Mammary epithelial cell (primary cell): ENCODE measurements at regions not wholly inside any gene's neighbourhood (a gene's known extent, or its start where the extent isn't known, plus 50 kb on each side); places are given as distances from the start of the nearest gene placed in this dataset.

Experiments used
- CTCF ChIP-seq, 2 donors: IDR thresholded peaks in 1 of 2; conservative IDR thresholded peaks in 1 of 2; 2 replicates each; pipeline ENCODE4 v1.5.1; 2011 to 2012; ENCODE audit warnings: inconsistent platforms in 2 of 2, low read length in 2 of 2, mild to moderate bottlenecking in 2 of 2, control low read depth in 1 of 2, low read depth in 1 of 2; ENCODE audit not compliant: insufficient read depth in 1 of 2; ENCODE audit errors: extremely low read depth in 1 of 2
- EZH2 ChIP-seq: IDR thresholded peaks from 2 replicates; pipeline ENCODE4 v1.6.1; 2012; ENCODE audit warnings: low read length, inconsistent platforms, borderline replicate concordance

- no peak for TF ChIP-seq CTCF (conservative IDR thresholded peaks at IDR 0.05 in 1 of 2, IDR thresholded peaks at IDR 0.05 in 1 of 2; ENCODE audit: extremely low read depth in 1 of 2, insufficient read depth in 1 of 2, low read depth in 1 of 2, low read length in 2 of 2)
- no peak for TF ChIP-seq EZH2
Measured at GRCh38 chr5:2133936-2134335, 251.2 kb upstream of the IRX4 start.
